Ovary (tissue), 3 donors: ENCODE measurements at regions not wholly inside any gene's neighbourhood (a gene's known extent, or its start where the extent isn't known, plus 50 kb on each side); places are given as distances from the start of the nearest gene placed in this dataset.

Source experiments
- CTCF ChIP-seq, 3 donors: fragments of 450-650 bp in 2 of 3; fragments of 200-600 bp in 1 of 3; IDR thresholded peaks; one replicate each; pipeline versions ENCODE4 v1.5.1 to v1.8.0; 2016 to 2022; ENCODE audit warnings: antibody characterized with exemption in 3 of 3, mild to moderate bottlenecking in 1 of 3
- POLR2A ChIP-seq: fragments of 450-650 bp; IDR thresholded peaks from one replicate; pipeline ENCODE4 v1.6.1; 2017; ENCODE audit warnings: antibody characterized with exemption, mild to moderate bottlenecking, moderate library complexity
- donor health status: DM: no; HTN: no; CAD: no.

DNA sequence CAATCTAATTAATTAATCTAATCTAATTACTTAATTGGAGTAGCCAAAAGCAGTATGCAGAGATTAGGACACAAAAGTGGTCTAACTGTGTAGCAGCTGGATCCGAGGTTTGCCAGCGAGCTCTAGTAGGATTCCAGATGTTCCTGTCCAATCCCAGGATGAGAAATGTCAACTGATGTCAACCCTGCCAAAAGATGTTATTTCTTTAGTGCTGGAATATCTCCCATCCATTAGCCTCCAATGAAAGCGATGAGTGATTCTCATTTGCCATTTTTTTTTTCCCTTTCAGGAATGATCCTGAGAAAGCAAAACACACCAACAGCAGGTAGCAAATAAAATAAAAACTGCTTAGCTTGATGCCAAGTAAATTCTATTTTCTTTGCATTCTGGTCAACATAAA lies 372.9 kb downstream of the STIM2 start:
- TF ChIP-seq POLR2A (no peak), CTCF (IDR thresholded peaks at IDR 0.05) (no peak)
